ENCODE measurements at regions not wholly inside any gene's neighbourhood (a gene's known extent, or its start where the extent isn't known, plus 50 kb on each side); places are given as distances from the start of the nearest gene placed in this dataset.

DNA sequence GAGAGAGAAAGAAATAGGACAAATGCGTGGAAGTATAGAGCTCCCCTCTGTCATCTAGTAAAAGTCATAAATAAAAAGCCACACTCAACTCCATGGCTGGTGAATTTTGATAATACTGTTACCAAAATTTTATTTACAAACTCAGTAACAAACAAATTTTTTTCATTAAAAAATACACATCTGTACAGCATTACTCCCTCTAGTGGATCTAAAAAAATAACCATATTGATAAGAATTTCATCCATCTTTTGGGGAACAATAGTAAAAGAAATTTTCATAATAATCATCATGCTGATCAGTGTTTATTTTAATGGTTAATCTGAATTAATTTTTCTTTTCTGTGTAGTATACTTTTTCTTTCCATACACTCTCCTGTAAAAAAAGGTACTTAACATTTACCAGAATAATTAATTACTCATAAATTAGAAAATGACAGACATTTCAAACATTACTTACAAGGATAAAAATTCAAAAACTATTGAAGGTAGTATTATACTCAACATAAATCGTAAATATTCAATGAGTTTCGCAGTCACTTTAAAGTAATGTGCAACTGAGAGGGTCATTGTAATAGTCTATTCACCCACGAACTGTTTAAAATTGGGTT is 173.5 kb upstream of the LSM14A start:
- TF ChIP-seq, protein P1, sequence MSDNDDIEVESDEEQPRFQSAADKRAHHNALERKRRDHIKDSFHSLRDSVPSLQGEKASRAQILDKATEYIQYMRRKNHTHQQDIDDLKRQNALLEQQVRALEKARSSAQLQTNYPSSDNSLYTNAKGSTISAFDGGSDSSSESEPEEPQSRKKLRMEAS (IDR thresholded peaks at IDR 0.05; ENCODE audit: low read depth, low read length): no peak
- TF ChIP-seq, protein P2, sequence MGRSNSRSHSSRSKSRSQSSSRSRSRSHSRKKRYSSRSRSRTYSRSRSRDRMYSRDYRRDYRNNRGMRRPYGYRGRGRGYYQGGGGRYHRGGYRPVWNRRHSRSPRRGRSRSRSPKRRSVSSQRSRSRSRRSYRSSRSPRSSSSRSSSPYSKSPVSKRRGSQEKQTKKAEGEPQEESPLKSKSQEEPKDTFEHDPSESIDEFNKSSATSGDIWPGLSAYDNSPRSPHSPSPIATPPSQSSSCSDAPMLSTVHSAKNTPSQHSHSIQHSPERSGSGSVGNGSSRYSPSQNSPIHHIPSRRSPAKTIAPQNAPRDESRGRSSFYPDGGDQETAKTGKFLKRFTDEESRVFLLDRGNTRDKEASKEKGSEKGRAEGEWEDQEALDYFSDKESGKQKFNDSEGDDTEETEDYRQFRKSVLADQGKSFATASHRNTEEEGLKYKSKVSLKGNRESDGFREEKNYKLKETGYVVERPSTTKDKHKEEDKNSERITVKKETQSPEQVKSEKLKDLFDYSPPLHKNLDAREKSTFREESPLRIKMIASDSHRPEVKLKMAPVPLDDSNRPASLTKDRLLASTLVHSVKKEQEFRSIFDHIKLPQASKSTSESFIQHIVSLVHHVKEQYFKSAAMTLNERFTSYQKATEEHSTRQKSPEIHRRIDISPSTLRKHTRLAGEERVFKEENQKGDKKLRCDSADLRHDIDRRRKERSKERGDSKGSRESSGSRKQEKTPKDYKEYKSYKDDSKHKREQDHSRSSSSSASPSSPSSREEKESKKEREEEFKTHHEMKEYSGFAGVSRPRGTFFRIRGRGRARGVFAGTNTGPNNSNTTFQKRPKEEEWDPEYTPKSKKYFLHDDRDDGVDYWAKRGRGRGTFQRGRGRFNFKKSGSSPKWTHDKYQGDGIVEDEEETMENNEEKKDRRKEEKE (IDR thresholded peaks at IDR 0.05): no peak
- TF ChIP-seq EP300 (IDR thresholded peaks at IDR 0.05; ENCODE audit: borderline replicate concordance in 1 of 2, control insufficient read depth in 1 of 2, low read depth in 2 of 2, low read length in 2 of 2): no peak

All from GM12878 (cell line).